ENCODE measurements at regions not wholly inside any gene's neighbourhood (a gene's known extent, or its start where the extent isn't known, plus 50 kb on each side); places are given as distances from the start of the nearest gene placed in this dataset.

- TF ChIP-seq POLR2AphosphoS5 (IDR thresholded peaks at IDR 0.05; ENCODE audit: borderline replicate concordance, low read depth, low read length), result no peak
- no peak for TF ChIP-seq EZH2 (IDR thresholded peaks at IDR 0.05)
- no peak for TF ChIP-seq FOXP2 (optimal IDR thresholded peaks at IDR 0.05; ENCODE audit: control extremely low read depth, extremely low read length, insufficient read depth)
Observed at GRCh38 chr5:105259581-105260217, 1697.1 kb upstream of the NUDT12 start.

Data from SK-N-MC (cell line).